GM23248 (cell line): ENCODE measurements at regions not wholly inside any gene's neighbourhood (a gene's known extent, or its start where the extent isn't known, plus 50 kb on each side); places are given as distances from the start of the nearest gene placed in this dataset.

Experiments used
- DNase-seq: peaks from one replicate; pipeline ENCODE4 v3.0.0-alpha.2; 2015
- H2AFZ ChIP-seq: fragments of 200-600 bp; sonication (generic); 2 replicates; pipeline ENCODE4 v1.6.1; 2016; ENCODE audit warnings: antibody characterized with exemption
- H3F3A ChIP-seq: fragments of 200-600 bp; sonication (generic); 2 replicates; pipeline ENCODE4 v1.6.1; 2016; ENCODE audit warnings: mild to moderate bottlenecking, antibody characterized with exemption, mixed run types; ENCODE audit not compliant: insufficient read depth
- H3K27ac ChIP-seq: fragments of 200-600 bp; sonication (generic); 2 replicates; pipeline ENCODE4 v1.5.1; 2016; ENCODE audit warnings: mild to moderate bottlenecking
- H3K27me3 ChIP-seq: fragments of 200-600 bp; sonication (generic); replicated peaks from 2 replicates; pipeline ENCODE4 v1.6.1; 2016; ENCODE audit warnings: mild to moderate bottlenecking; ENCODE audit not compliant: insufficient read depth
- H3K36me3 ChIP-seq: fragments of 200-600 bp; sonication (generic); 2 replicates; pipeline ENCODE4 v1.6.1; 2016; ENCODE audit warnings: low read depth, mild to moderate bottlenecking
- H3K4me1 ChIP-seq: fragments of 200-600 bp; sonication (generic); 2 replicates; pipeline ENCODE4 v1.6.1; 2016; ENCODE audit warnings: mild to moderate bottlenecking; ENCODE audit not compliant: insufficient read depth
- H3K4me2 ChIP-seq: fragments of 200-600 bp; sonication (generic); one replicate; pipeline ENCODE4 v1.6.1; 2016; ENCODE audit warnings: mild to moderate bottlenecking; ENCODE audit not compliant: unreplicated experiment
- H3K4me3 ChIP-seq: fragments of 200-600 bp; sonication (generic); 2 replicates; pipeline ENCODE4 v1.5.1; 2016; ENCODE audit warnings: mild to moderate bottlenecking
- H3K79me2 ChIP-seq: fragments of 200-600 bp; sonication (generic); 2 replicates; pipeline ENCODE4 v1.6.1; 2016; ENCODE audit warnings: mild to moderate bottlenecking; ENCODE audit not compliant: insufficient read depth
- H3K9ac ChIP-seq: fragments of 200-600 bp; sonication (generic); 2 replicates; pipeline ENCODE4 v1.6.1; 2016; ENCODE audit warnings: mild to moderate bottlenecking
- H3K9me2 ChIP-seq: fragments of 200-600 bp; sonication (generic); 2 replicates; pipeline ENCODE4 v1.6.1; 2016; ENCODE audit warnings: mixed run types, mild to moderate bottlenecking, moderate library complexity; ENCODE audit not compliant: insufficient read depth
- H3K9me3 ChIP-seq: fragments of 200-600 bp; sonication (generic); one replicate; pipeline ENCODE4 v1.6.1; 2017; ENCODE audit warnings: low read depth
- H4K20me1 ChIP-seq: fragments of 200-600 bp; sonication (generic); 2 replicates; pipeline ENCODE4 v1.6.0; 2016; ENCODE audit not compliant: insufficient read depth
- EZH2 ChIP-seq: fragments of 200-600 bp; sonication (generic); IDR thresholded peaks from 2 replicates; pipeline ENCODE4 v1.6.1; 2018; ENCODE audit warnings: antibody characterized with exemption, mild to moderate bottlenecking; ENCODE audit not compliant: insufficient read depth, poor library complexity, severe bottlenecking
- EZH2phosphoT487 ChIP-seq: fragments of 200-600 bp; sonication (generic); IDR thresholded peaks from 2 replicates; pipeline ENCODE4 v1.6.1; 2018; ENCODE audit warnings: antibody characterized with exemption, moderate library complexity, mild to moderate bottlenecking, low read depth; ENCODE audit not compliant: insufficient read depth
- WGBS, 2 experiments: methylation state at CpG; one replicate each; pipeline ENCODE4 v1.1.6; 2015 to 2017; ENCODE audit warnings: low lambda C conversion rate in 2 of 2, low coverage in 1 of 2; ENCODE audit errors: missing lambda C conversion rate in 2 of 2; 5-methylcytosine and 5-hydroxymethylcytosine counted together
- in situ Hi-C: fragments of 300-500 bp; cut with MboI; formaldehyde crosslinking; loops from 2 replicates; pipeline ENCODE4 v1.15.0; 2020

- no peaks in the 10 kb centered on the region for H3K36me3 ChIP-seq
- H3K4me2 ChIP-seq, result no peak overlapping the region
- H3K4me3 ChIP-seq, result no peak overlapping the region
- no peak for TF ChIP-seq EZH2
- TF ChIP-seq EZH2phosphoT487, result no peak
- DNase-seq, result no peak
- H3K27ac ChIP-seq, result no peak overlapping the region
- no peaks in the 10 kb centered on the region for H4K20me1 ChIP-seq
- in situ Hi-C loops, result no loop called here
- peaks cover 10% of the 10 kb centered on the region for H3K4me1 ChIP-seq
- no peaks in the 10 kb centered on the region for H3F3A ChIP-seq
- 67 to 75% methylated on average over 12 of the region's 12 CpGs for WGBS, 2 experiments
- no peaks in the 10 kb centered on the region for H3K79me2 ChIP-seq
- H3K9me2 ChIP-seq, result no peaks in the 10 kb centered on the region
- H3K9me3 ChIP-seq, result no peaks in the 10 kb centered on the region
- H3K27me3 ChIP-seq, result no peaks in the 10 kb centered on the region; the same call in 1 of the 2 replicates
- H3K9ac ChIP-seq, result no peak overlapping the region
- H2AFZ ChIP-seq, result no peak overlapping the region
These were observed 185.4 kb downstream of the FOXO1 start for GRCh38 chr13:40480915-40481516.

DNA sequence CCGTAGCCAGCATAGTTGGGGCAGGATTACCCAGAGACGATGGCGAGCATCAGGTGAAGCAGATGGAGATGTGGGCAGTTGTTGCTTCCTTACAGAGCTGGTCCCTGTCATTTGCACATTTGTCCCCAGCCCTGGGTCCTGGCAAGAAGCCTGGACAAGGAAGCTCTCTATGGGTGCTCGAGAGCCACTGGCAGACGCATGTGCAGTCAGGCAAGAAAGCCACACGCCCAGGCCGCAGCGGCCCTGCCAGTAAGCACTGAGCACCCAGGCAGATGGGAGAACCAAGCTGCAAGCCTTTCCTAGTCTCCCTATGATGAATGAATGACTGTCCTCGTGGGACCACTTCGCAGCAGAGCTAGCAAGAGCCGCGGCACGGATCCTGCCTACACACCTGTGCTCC lies 182.8 kb downstream of the FOXO1 start:
- no peaks in the 10 kb centered on the region for H3K36me3 ChIP-seq
- no peak overlapping the region for H3K9ac ChIP-seq
- DNase-seq, result no peak
- H3K4me3 ChIP-seq, result no peak overlapping the region
- no peaks in the 10 kb centered on the region for H4K20me1 ChIP-seq
- H3K9me3 ChIP-seq, result no peaks in the 10 kb centered on the region
- no peaks in the 10 kb centered on the region for H3K79me2 ChIP-seq
- TF ChIP-seq EZH2, result no peak
- no peak for TF ChIP-seq EZH2phosphoT487
- no peak overlapping the region for H2AFZ ChIP-seq
- no peaks in the 10 kb centered on the region for H3F3A ChIP-seq
- H3K4me2 ChIP-seq, result no peak overlapping the region
- no peaks in the 10 kb centered on the region; the same call in 1 of the 2 replicates for H3K27me3 ChIP-seq
- in situ Hi-C loops, result no loop called here
- H3K4me1 ChIP-seq, result no peaks in the 10 kb centered on the region
- WGBS, 2 experiments, result 84 to 90% methylated on average over 13 of the region's 13 CpGs
- H3K9me2 ChIP-seq, result no peaks in the 10 kb centered on the region
- no peak overlapping the region for H3K27ac ChIP-seq

- Histone ChIP-seq H3K27me3 (peaks cover under 1% of the 10 kb centered on the region; the same call in 1 of the 2 replicates), H3K79me2 (no peaks in the 10 kb centered on the region), H3F3A (no peaks in the 10 kb centered on the region), H3K9ac (no peak overlapping the region), H3K4me2 (no peak overlapping the region), H3K36me3 (no peaks in the 10 kb centered on the region), H3K9me3 (no peaks in the 10 kb centered on the region), H3K27ac (no peak overlapping the region), H4K20me1 (no peaks in the 10 kb centered on the region), H3K9me2 (no peaks in the 10 kb centered on the region), H3K4me3 (no peak overlapping the region), H3K4me1 (no peaks in the 10 kb centered on the region), H2AFZ (no peak overlapping the region)
- WGBS, 2 experiments, result 52 to 59% methylated on average over 14 of the region's 14 CpGs
- peak; percentile 31 for DNase-seq
- TF ChIP-seq EZH2phosphoT487, result no peak
- no peak for TF ChIP-seq EZH2
- in situ Hi-C loops, result no loop called here
These were observed 182.2 kb downstream of the FOXO1 start for GRCh38 chr13:40484101-40484800.

GRCh38 chr13:40484974-40485373 lies 181.5 kb downstream of the FOXO1 start:
- H3K4me3 ChIP-seq, result no peak overlapping the region
- H3F3A ChIP-seq, result no peaks in the 10 kb centered on the region
- no peaks in the 10 kb centered on the region for H4K20me1 ChIP-seq
- H2AFZ ChIP-seq, result no peak overlapping the region
- H3K27ac ChIP-seq, result no peak overlapping the region
- no peaks in the 10 kb centered on the region for H3K79me2 ChIP-seq
- H3K4me1 ChIP-seq, result no peaks in the 10 kb centered on the region
- H3K4me2 ChIP-seq, result no peak overlapping the region
- TF ChIP-seq EZH2 (no peak), EZH2phosphoT487 (no peak)
- H3K9me2 ChIP-seq, result no peaks in the 10 kb centered on the region
- peaks cover 7% of the 10 kb centered on the region for H3K27me3 ChIP-seq
- H3K9ac ChIP-seq, result no peak overlapping the region
- no peaks in the 10 kb centered on the region for H3K36me3 ChIP-seq
- no peak for DNase-seq
- no peaks in the 10 kb centered on the region for H3K9me3 ChIP-seq
- in situ Hi-C loops, result no loop called here
- WGBS, 2 experiments, result 18 to 22% methylated on average over 7 of the region's 7 CpGs
